ENCODE measurements at regions not wholly inside any gene's neighbourhood (a gene's known extent, or its start where the extent isn't known, plus 50 kb on each side); places are given as distances from the start of the nearest gene placed in this dataset.
A peak's percentile ranks its signal among the peaks of the same experiment; 100 is the strongest.

GRCh38 chr10:107269626-107270025 lies 105.1 kb upstream of the SORCS1 start:
- Histone ChIP-seq H3K4me3 (no peak overlapping the region), H3K4me1 (no peaks in the 10 kb centered on the region), H3K9me3 (no peaks in the 10 kb centered on the region), H3K27ac (no peak overlapping the region), H3K27me3 (no peaks in the 10 kb centered on the region), H3K36me3 (ENCODE audit: low read depth, missing control alignments) (no peaks in the 10 kb centered on the region)
- no peak for DNase-seq
- intact Hi-C loops (cut with DNase I; ENCODE audit: low total_unique reads): no loop called here
- no peak for TF ChIP-seq POLR2A (IDR thresholded peaks at IDR 0.05)
- TF ChIP-seq, protein P1, sequence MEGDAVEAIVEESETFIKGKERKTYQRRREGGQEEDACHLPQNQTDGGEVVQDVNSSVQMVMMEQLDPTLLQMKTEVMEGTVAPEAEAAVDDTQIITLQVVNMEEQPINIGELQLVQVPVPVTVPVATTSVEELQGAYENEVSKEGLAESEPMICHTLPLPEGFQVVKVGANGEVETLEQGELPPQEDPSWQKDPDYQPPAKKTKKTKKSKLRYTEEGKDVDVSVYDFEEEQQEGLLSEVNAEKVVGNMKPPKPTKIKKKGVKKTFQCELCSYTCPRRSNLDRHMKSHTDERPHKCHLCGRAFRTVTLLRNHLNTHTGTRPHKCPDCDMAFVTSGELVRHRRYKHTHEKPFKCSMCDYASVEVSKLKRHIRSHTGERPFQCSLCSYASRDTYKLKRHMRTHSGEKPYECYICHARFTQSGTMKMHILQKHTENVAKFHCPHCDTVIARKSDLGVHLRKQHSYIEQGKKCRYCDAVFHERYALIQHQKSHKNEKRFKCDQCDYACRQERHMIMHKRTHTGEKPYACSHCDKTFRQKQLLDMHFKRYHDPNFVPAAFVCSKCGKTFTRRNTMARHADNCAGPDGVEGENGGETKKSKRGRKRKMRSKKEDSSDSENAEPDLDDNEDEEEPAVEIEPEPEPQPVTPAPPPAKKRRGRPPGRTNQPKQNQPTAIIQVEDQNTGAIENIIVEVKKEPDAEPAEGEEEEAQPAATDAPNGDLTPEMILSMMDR (IDR thresholded peaks at IDR 0.05): no peak

GRCh38 chr10:107264742-107265141 lies 100.2 kb upstream of the SORCS1 start:
- peak; percentile 69 for DNase-seq
- no peak overlapping the region for H3K27ac ChIP-seq
- H3K4me3 ChIP-seq: no peak overlapping the region
- intact Hi-C loops (cut with DNase I; ENCODE audit: low total_unique reads): no loop called here
- H3K36me3 ChIP-seq (ENCODE audit: low read depth, missing control alignments): no peaks in the 10 kb centered on the region
- WGBS, 2 donors: 27 to 29% methylated on average over 6 of the region's 6 CpGs
- TF ChIP-seq POLR2A (IDR thresholded peaks at IDR 0.05): no peak
- TF ChIP-seq, protein P1 (IDR thresholded peaks at IDR 0.05): peak in 1 of 3 experiments; percentile 16
- H3K27me3 ChIP-seq: no peaks in the 10 kb centered on the region
- no peaks in the 10 kb centered on the region for H3K9me3 ChIP-seq
- H3K4me1 ChIP-seq: no peaks in the 10 kb centered on the region

DNA sequence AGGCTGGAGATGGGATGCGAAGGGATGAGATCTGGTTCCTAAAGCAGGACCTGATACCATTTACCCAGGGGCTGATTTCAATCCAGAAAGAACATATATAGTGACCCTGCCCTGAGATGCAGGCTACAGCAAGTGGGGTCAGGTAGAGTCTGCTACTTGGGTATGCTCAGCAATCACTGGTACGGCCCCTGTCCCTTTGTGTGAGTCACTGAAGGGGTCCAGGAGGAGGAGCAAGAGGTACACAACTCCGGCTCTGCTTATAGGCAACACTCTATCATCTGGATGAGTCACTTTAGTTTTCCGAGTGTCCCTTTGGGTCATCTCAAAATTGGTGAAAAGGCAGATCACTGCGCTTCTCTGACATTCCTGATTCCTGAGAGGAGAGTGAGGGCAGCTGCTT lies 79.6 kb upstream of the SORCS1 start:
- no peaks in the 10 kb centered on the region for H3K27me3 ChIP-seq
- H3K4me1 ChIP-seq: no peaks in the 10 kb centered on the region
- H3K36me3 ChIP-seq (ENCODE audit: low read depth, missing control alignments): no peaks in the 10 kb centered on the region
- H3K27ac ChIP-seq: no peak overlapping the region
- intact Hi-C loops (cut with DNase I; ENCODE audit: low total_unique reads): no loop called here
- no peak overlapping the region for H3K4me3 ChIP-seq
- no peak for DNase-seq
- H3K9me3 ChIP-seq: no peaks in the 10 kb centered on the region
- 85 to 90% methylated on average over 5 of the region's 5 CpGs for WGBS, 2 donors
- TF ChIP-seq POLR2A (IDR thresholded peaks at IDR 0.05): no peak
- TF ChIP-seq, protein P1 (IDR thresholded peaks at IDR 0.05): no peak

DNA sequence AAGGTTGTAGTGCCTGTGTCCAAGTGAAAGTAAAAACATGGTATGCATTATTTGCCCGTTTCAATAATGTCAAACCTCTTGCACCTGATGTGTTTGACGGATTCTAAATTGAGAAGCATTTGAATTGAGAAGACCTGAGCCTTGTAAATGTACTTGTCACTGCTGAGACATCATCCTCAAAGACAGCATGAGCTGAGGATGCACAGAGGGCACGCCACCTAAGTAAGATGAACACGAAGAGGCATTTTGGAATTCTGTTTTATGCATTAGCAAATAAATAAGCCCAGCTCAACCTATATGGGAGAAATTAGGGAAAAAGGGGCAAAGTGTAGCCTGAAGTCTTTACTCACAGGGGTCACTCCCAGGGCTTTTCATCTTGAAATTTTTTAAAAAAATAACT lies 73.8 kb upstream of the SORCS1 start:
- WGBS, 2 donors: 77 to 82% methylated on average over 4 of the region's 4 CpGs
- intact Hi-C loops (cut with DNase I; ENCODE audit: low total_unique reads): no loop called here

DNA sequence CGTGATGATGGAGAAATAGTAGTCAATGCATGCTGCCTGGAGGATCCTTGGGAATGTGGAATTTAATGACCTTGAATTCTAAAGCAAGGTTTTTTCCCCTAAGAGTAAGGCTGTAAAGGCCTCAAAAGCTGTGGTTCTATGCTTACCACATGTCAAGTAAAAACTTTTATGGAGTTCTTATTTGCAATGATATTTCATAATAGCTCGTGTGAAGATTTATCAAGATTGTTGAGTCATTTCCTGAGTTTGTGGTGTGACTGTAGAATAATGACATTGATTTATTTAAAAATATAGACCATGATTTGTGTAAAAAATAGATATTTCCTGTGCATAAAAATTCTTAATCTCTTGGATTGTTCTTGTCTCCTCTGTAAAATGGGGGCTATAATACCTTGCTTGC lies 67.5 kb upstream of the SORCS1 start:
- TF ChIP-seq POLR2A (IDR thresholded peaks at IDR 0.05): no peak
- TF ChIP-seq, protein P1 (IDR thresholded peaks at IDR 0.05): no peak
- no peaks in the 10 kb centered on the region for H3K4me1 ChIP-seq

More for the DNA sequence above, 73.8 kb upstream of the SORCS1 start:
- Histone ChIP-seq H3K4me3 (no peak overlapping the region), H3K36me3 (ENCODE audit: low read depth, missing control alignments) (no peaks in the 10 kb centered on the region), H3K27ac (no peak overlapping the region), H3K9me3 (no peaks in the 10 kb centered on the region), H3K4me1 (no peaks in the 10 kb centered on the region), H3K27me3 (no peaks in the 10 kb centered on the region)
- TF ChIP-seq, protein P1 (IDR thresholded peaks at IDR 0.05): no peak
- TF ChIP-seq POLR2A (IDR thresholded peaks at IDR 0.05): no peak
- DNase-seq: no peak

More for the DNA sequence above, 67.5 kb upstream of the SORCS1 start:
- no peak overlapping the region for H3K4me3 ChIP-seq
- H3K27me3 ChIP-seq: no peaks in the 10 kb centered on the region
- H3K27ac ChIP-seq: no peak overlapping the region
- intact Hi-C loops (cut with DNase I; ENCODE audit: low total_unique reads): no loop called here
- WGBS, 2 donors: 53 to 74% methylated on average over 2 of the region's 2 CpGs
- DNase-seq: no peak
- no peaks in the 10 kb centered on the region for H3K9me3 ChIP-seq
- H3K36me3 ChIP-seq (ENCODE audit: low read depth, missing control alignments): no peaks in the 10 kb centered on the region

Data from testis (tissue), 2 donors.